Fibroblast of pulmonary artery (primary cell): ENCODE measurements at regions not wholly inside any gene's neighbourhood (a gene's known extent, or its start where the extent isn't known, plus 50 kb on each side); places are given as distances from the start of the nearest gene placed in this dataset.
A peak's percentile ranks its signal among the peaks of the same experiment; 100 is the strongest.

ENCODE experiments used
- DNase-seq: peaks from one replicate; pipeline ENCODE4 v3.0.0-alpha.2; 2010; ENCODE audit warnings: low read depth
- H3K4me3 ChIP-seq: replicated peaks from 2 replicates; pipeline ENCODE4 v1.5.1; 2011; ENCODE audit warnings: low read depth, mild to moderate bottlenecking, control low read depth, low read length, moderate library complexity
- CTCF ChIP-seq: IDR thresholded peaks from 2 replicates; pipeline ENCODE4 v1.5.1; 2011; ENCODE audit warnings: mild to moderate bottlenecking, control low read depth, low read length, inconsistent platforms; ENCODE audit errors: missing control alignments

- no peak overlapping the region for H3K4me3 ChIP-seq
- no peak for TF ChIP-seq CTCF
- DNase-seq: no peak
Observed at GRCh38 chr15:62612183-62612733, 430.3 kb upstream of the TPM1 start.

GRCh38 chr15:62612771-62613170 lies 429.8 kb upstream of the TPM1 start:
- DNase-seq: no peak
- no peak overlapping the region for H3K4me3 ChIP-seq
- TF ChIP-seq CTCF: no peak

GRCh38 chr15:62616746-62617145 lies 425.8 kb upstream of the TPM1 start:
- no peak for DNase-seq
- H3K4me3 ChIP-seq: no peak overlapping the region
- TF ChIP-seq CTCF: no peak

- no peak overlapping the region for H3K4me3 ChIP-seq
- no peak for TF ChIP-seq CTCF
- no peak for DNase-seq
Observed at GRCh38 chr15:62617741-62618140, 424.8 kb upstream of the TPM1 start.

- peak; percentile 58 for DNase-seq
- H3K4me3 ChIP-seq: no peak overlapping the region
- TF ChIP-seq CTCF: peak; percentile 48
Observed at GRCh38 chr15:62618432-62618831, 424.1 kb upstream of the TPM1 start.

GRCh38 chr15:62618846-62619504 lies 423.6 kb upstream of the TPM1 start:
- DNase-seq: no peak
- no peak overlapping the region for H3K4me3 ChIP-seq
- no peak for TF ChIP-seq CTCF

GRCh38 chr15:62619526-62619925 lies 423.0 kb upstream of the TPM1 start:
- DNase-seq: no peak
- H3K4me3 ChIP-seq: no peak overlapping the region
- no peak for TF ChIP-seq CTCF
